ENCODE measurements at regions not wholly inside any gene's neighbourhood (a gene's known extent, or its start where the extent isn't known, plus 50 kb on each side); places are given as distances from the start of the nearest gene placed in this dataset.
"Not testable (repeated sequence)": the region's sequence is repeated elsewhere in the genome, so short reads cannot be mapped to it uniquely, and the experiment has no call there.

GRCh38 chr3:18185624-18186023 is 239.5 kb downstream of the SATB1 start:
- DNase-seq: no peak

- DNase-seq: not testable (repeated sequence)
These were observed 242.2 kb downstream of the SATB1 start for GRCh38 chr3:18182923-18183322.

DNA sequence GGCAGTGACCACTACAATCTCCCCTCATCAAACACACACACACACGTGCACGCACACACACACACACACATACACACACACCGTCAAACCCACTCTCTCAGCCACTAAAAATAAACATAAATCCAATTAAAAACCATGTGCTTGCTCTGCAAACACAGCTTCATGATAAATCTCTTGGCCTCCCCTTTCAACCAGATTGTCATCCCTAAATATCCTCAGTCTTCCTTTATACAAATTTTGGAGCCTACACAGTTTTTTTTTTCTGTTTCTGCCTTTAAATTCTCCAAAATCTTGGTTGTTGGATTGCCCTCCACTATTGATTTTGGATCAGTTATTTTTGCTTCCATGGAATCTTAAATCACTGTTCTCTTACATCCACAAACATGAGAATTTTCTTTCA is 245.6 kb downstream of the SATB1 start:
- DNase-seq: no peak

DNA sequence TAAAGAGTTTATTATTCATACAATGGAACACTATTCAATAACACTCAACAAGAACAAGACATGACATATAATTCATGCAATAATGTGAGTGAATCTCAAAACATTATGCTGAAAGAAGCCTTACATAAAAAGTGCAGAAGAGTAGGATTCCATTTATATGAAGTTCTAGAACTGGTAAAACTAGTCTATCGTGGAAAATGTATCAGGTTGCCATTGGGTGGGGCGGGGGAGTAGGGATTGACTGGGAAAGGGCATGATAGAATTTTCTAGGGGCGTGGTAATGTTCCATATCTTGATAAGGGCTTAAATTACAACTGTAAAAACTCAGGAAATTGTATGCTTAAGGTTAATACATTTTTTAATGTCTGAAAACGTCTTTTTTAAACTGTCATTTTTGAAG is 247.9 kb downstream of the SATB1 start:
- DNase-seq: no peak

- not testable (repeated sequence) for DNase-seq
These were observed 251.2 kb downstream of the SATB1 start for GRCh38 chr3:18173891-18174290.

DNA sequence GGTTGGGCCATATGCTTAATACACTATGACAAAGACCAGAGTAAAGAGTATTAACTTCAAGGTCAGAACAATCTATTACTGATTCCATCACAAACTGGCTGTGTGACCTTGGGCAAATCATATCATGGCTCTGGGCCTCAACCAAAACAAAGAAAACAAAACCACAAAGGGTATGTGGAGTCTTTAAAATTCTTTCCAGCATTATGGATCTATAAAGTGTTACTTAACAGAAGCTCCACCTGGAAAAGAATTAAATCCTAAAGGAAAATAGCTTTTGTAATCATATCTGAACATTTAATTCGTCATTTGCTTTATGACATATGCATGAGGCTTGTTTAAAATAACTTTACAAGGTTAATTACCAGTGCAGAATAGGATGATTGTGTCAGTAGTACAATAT is 265.5 kb downstream of the SATB1 start:
- DNase-seq: no peak

DNA sequence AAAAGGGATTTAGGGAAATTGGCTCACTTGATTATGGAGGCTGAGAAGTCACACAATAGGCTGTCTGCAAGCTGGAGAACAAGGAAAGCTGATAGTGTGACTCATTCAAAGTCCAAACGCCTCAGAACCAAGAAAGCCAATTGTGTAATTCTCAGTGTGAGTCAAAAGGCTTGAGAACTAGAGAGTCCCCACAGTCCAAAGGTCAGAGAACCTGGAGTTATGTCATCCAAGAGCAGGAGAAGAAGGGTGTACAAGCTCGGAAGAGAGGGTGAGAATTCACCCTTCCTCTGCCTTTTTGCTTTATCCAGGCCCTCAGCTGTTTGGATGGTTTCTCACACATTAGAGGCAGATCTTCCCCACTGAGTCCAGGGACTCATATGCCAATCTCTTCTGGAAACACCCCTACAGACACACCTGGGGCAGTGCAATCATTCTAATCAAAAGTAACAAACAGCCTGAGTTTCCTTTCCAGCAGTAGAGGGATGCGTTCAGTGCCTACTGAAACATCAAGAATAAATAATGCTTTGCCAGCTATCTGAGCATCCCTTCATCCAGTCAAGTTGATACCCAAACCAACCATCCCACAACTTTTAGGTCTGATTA is 271.5 kb downstream of the SATB1 start:
- DNase-seq: peak; percentile 66

DNA sequence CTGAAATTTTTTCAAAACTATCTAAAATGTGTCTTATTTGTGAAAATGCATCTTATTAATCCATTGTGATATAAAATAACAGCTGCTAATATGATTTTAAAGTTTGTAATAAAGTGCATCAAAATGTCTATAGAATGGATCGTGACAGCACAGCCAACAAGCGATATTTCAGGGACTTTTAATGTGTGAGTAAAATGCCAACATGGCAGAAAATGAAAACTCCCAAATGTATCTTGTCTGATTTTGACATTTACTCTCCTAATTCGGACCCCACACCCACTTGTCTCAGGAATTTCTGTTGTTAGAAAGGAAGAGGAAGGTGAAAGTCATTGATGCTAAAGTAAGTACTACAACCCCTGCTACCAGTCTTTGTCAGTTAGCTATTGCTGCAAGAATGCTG is 273.9 kb downstream of the SATB1 start:
- DNase-seq: no peak

DNA sequence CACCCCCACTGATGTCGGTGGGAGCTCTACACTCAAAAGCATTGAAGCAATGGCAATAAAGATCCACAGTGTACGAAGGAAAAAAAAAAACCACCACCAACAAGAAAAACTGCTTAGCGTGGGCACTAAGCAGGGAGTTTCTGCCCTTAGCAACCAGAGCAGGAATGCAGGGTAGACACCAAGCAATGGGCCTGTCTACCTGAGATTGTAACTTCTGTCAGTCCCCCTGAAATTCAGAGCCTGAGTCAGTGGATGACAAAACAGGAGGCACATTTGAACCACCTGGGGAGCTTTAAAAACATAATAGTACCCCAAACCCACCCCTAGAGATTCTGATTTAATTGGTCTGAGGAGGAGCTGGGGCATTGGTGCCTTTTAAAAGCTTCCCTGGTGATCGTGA is 275.2 kb downstream of the SATB1 start:
- DNase-seq: no peak

- DNase-seq: peak; percentile 54
These were observed 275.8 kb downstream of the SATB1 start for GRCh38 chr3:18149386-18149785.

- peak; percentile 11 for DNase-seq
These were observed 280.6 kb downstream of the SATB1 start for GRCh38 chr3:18144571-18144970.

DNA sequence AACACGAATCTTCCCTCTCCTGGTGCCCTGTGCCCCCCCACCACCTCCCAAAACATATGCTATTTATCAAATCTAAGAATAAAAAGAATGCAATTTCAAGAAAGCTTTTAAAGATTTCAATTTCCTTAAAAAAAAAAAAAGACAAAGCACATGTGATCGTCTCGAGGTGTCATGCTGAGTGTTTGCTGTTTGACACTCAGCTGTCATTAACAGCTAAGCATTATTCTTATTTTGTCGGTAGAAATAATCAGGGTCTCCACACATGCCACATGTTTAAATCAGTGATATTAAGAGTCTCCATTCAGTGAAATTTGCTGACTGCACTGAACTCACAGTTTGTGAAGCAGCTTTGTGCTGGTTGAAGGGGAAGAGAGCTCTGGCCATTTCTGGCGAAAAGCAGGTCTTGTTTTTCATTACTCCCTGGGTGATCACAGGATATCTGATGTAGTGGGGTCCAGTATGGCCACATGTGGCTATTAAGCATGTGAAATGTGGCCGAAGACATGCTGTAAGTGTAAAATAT is 281.8 kb downstream of the SATB1 start:
- DNase-seq: no peak

GRCh38 chr3:18137958-18138357 is 287.2 kb downstream of the SATB1 start:
- DNase-seq: no peak

GRCh38 chr3:18135060-18135814 is 289.9 kb downstream of the SATB1 start:
- DNase-seq: peak; percentile 37

GRCh38 chr3:18134386-18135059 is 290.6 kb downstream of the SATB1 start:
- peak; percentile 54 for DNase-seq

GRCh38 chr3:18132991-18133390 is 292.1 kb downstream of the SATB1 start:
- no peak for DNase-seq

DNA sequence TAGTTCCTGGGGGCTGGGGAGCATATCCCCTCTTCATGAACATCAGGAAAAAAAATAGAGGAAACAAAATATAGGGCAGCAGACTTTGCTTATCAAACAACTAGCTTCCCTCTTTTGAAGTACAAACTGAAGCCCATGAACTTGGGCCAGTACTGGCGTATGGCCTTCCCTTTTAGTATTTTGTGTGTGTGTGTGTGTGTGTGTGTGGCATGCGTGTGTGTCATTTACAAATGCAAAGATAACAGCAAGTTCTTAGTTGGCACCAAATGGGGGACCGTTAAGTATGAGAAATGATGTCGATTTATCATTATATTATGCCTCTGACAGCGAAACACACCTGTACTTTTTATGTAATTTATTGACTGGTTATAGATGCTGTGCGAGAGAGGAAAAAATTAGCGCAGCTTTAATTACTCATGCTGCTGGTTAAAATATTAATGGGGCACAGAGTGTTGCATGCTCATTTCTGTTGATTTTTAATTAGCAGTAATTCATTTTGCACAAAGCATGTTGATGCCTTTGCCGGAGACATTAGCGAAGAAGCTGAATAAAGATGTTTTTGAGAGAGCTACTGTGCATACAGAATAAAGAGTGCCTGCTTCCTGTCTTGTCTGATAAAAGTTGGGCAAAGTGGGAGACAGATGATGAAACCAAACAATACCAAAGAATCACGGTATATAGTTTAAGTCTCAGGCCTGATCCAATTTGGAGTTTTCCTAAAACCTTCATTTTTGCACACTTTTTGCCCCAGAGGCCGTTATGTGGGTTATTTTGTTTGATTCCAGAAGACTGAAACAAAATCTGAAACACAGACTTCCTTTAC is 297.1 kb downstream of the SATB1 start:
- DNase-seq: no peak

DNA sequence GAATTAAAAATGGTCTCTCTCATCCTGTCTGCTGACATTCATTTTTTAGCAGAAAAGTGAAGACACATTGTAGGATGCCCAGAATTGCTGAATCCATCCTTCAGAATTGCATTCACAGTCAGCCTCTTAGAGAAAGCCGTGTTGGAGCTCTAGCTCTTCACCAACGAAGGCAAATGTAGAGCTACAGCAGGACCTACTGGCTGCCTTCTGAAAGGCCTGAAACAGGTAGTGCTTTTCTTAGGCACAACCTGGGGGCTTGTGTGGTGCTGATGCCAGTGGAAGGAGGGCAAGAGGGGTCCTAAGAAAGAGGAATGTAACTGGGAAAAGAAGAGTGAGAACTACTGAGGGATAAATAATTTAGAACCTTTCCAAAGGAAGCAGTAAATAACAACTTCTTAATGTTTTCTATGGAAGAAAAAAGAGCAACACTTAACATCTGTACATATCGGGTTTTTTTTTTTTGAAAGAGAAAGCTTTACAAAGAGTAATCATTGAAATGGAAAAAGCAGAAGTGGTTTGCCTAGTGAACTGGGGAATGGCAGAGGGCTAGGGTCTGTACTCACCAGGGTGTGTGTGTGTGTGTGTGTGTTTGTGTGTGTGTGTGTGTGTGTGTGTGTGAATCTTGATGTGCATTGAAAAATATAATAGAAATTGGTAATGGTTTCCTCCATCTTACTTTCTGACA is 297.8 kb downstream of the SATB1 start:
- no peak for DNase-seq

- no peak for DNase-seq
These were observed 298.4 kb downstream of the SATB1 start for GRCh38 chr3:18126772-18127171.

DNA sequence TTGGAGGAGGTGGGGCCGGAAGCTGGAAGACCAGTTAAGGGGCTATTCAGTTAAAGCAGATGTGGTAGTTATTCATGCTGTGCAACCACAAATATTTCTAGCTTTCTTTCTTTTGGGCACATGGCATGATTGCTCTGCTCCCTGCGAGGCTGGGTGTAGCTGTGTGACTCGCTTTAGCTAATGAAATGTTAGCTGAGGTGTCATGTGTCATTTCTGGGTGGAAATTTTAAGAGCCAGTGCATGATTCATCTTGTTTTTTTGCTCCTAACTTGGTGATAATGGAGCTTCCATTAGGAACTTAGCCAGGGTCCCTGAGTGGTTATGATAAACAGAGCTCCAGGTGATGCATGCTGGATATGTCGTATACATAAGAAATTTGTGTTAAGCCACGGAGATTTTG is 300.6 kb downstream of the SATB1 start:
- peak; percentile 86 for DNase-seq

- DNase-seq: no peak
These were observed 302.9 kb downstream of the SATB1 start for GRCh38 chr3:18122264-18122663.

- DNase-seq: no peak
These were observed 304.1 kb downstream of the SATB1 start for GRCh38 chr3:18121020-18121419.
